Breast epithelium (tissue), 3 donors: ENCODE measurements at regions not wholly inside any gene's neighbourhood (a gene's known extent, or its start where the extent isn't known, plus 50 kb on each side); places are given as distances from the start of the nearest gene placed in this dataset.

ENCODE experiments used
- CTCF ChIP-seq, 3 donors: fragments of 450-650 bp; IDR thresholded peaks; one replicate each; pipeline ENCODE4 v1.5.1; 2016 to 2017; ENCODE audit warnings: antibody characterized with exemption in 3 of 3, mild to moderate bottlenecking in 3 of 3, moderate library complexity in 3 of 3
- POLR2A ChIP-seq: fragments of 450-650 bp; IDR thresholded peaks from one replicate; pipeline ENCODE4 v1.6.1; 2016; ENCODE audit warnings: antibody characterized with exemption, mild to moderate bottlenecking, moderate library complexity

GRCh38 chr4:181670506-181670905, 572.7 kb upstream of the TENM3 start:
- TF ChIP-seq CTCF (IDR thresholded peaks at IDR 0.05) (no peak), POLR2A (no peak)
